IPS-NIHi11 (cell line): ENCODE measurements at regions not wholly inside any gene's neighbourhood (a gene's known extent, or its start where the extent isn't known, plus 50 kb on each side); places are given as distances from the start of the nearest gene placed in this dataset.
A peak's percentile ranks its signal among the peaks of the same experiment; 100 is the strongest.

Experiments
- DNase-seq: peaks from one replicate; pipeline ENCODE4 v3.0.0; 2012; ENCODE audit warnings: mixed read lengths, low spot score

GRCh38 chr4:147312376-147313046 is 168.4 kb upstream of the EDNRA start:
- DNase-seq = peak; percentile 21

- no peak for DNase-seq
These were observed 167.8 kb upstream of the EDNRA start for GRCh38 chr4:147313108-147313507.

GRCh38 chr4:147318586-147318985 is 162.3 kb upstream of the EDNRA start:
- DNase-seq = no peak

DNA sequence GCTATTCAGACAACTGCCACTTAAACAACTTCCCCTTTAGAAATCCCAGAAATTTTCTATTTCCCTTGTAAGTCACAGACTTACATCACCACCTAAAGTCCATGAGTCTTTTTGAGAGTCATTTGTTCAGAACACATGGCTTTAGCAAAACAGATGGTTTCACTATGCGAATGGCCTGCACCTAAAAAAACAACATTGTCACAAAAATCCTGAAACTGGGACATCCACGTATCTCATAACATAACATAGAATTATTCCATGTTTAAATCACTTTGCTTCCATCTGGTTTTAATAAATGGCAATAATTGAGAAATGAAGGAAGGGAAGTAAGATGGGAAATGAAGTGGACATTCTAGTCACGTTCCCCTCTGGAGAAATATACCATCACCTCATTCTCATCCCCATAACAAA is 155.3 kb upstream of the EDNRA start:
- DNase-seq = no peak

- DNase-seq = no peak
These were observed 154.3 kb upstream of the EDNRA start for GRCh38 chr4:147326591-147326990.

- no peak for DNase-seq
These were observed 153.6 kb upstream of the EDNRA start for GRCh38 chr4:147327322-147327721.

DNA sequence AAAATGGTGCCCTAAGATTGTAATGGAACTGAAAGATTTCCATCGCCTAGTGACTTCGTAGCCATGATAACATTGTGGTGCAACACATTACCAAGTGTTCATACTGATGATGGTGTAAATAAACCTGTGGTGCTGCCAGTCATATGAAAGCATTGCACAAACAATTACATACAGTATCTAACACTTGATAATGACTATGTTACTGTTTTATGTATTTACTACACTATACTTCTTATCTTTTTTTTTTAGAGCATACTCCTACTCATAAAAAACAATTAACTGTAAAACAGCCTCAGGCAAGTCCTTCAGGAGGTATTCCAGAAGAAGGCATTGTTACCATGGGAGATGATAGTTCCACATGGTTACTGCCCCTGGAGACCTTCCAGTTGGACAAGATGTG is 152.7 kb upstream of the EDNRA start:
- DNase-seq = no peak

DNA sequence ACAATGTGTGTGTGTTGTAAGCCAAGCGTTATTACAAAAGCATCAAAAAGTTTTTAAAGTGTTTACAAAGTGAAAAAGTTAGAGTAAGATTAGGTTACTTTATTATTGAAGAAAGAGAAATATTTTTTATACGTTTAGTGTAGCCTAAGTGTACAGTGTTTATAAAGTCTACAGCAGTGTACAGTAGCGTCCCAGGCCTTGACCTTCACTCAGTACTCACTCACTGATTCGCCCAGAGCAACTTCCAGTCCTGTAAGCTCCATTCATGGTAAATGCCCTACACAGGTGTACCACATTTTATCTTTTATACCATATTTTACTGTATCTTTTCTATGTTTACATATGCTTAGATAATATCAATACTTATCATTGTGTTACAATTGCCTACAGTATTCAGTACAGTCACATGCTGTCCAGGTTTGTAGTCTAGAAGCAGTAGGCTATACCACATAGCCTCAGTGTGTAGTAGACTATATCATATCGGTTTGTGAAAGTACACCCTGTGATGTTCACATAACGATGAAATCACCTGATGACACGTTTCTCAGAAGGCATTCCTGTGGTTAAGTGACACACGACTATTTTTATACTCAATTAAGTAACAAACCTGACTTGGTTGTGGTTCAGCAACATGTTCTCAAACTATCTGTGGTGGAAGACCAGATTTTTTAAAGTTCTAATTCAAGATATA is 152.0 kb upstream of the EDNRA start:
- no peak for DNase-seq

- DNase-seq = no peak
These were observed 148.8 kb upstream of the EDNRA start for GRCh38 chr4:147332091-147332490.

- DNase-seq = no peak
These were observed 146.4 kb upstream of the EDNRA start for GRCh38 chr4:147334478-147334877.

DNA sequence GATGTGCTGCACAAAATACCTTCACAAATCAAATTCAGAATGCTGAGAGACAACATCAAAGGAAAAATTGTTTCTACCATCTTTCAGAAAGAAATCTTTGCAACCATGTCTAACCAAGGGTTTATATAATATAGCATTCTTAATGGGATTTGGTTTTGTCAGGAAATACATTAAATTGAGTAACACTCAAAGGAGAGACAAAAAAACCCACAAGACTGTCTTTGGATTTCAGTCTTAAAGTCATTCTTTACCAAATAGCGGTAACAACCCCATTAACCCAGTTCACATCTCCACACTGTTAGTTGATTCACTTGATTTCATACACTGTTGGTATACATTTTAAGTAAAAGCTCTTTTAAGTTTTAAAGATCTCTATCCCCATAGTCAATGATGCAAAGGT is 145.7 kb upstream of the EDNRA start:
- no peak for DNase-seq

DNA sequence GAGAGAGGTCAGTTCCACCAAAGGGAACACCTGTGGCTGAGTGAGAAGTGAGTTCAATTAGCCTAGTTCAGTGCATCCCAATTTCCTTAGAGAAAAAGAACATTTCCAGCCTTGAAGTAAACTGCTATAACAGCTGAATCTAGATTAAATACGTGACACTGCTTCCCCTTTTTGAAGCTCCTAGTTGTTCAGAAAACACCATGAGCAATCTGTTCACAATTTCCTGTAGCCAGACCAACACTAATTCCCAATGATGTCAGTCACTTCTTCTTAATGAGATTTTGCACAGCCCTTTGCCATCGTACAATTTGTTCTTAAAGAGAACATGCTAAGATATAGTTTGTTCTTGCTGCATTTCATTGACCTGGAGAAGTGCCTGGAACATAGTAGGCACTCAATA is 144.6 kb upstream of the EDNRA start:
- DNase-seq = no peak

DNA sequence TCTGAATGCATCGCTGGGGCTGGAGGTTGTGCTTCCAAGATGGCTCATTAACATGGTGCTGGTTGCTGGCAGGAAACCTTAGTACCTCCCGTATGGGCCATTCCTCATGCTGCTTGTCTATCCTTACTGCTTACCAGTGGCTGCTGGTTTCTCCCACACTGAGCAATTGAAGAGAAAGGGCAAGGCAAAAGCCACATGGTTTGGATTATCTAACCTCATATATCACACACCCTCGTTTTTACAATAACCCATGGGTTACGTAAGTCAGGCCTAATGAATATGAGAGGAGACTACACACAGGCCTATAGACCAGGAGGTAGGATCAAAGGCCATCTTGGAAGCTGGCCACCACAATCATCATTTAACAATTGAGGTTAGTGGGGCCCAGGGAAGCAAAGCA is 141.8 kb upstream of the EDNRA start:
- DNase-seq = no peak

DNA sequence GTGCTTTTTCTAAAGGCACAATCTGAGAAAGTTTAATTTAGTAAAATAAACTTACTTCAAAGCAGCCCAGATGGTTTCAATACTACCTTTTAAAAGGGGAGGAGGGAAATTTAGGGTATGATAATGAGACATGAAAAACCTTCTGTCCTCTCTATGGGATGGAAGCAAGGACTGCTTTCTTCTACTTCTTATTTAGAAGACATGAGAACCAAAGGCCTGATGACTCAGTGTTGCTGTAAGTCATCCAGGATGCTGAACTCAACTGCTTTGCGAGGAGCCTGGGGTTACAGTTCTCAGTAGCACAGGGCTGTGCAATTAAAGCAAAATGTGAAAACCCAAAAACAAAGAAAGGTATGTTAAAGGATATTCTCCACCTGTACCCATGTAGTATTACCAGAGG is 140.8 kb upstream of the EDNRA start:
- DNase-seq = no peak

- no peak for DNase-seq
These were observed 140.2 kb upstream of the EDNRA start for GRCh38 chr4:147340591-147341120.

GRCh38 chr4:147343692-147344091 is 137.2 kb upstream of the EDNRA start:
- no peak for DNase-seq

GRCh38 chr4:147345662-147346061 is 135.2 kb upstream of the EDNRA start:
- no peak for DNase-seq

DNA sequence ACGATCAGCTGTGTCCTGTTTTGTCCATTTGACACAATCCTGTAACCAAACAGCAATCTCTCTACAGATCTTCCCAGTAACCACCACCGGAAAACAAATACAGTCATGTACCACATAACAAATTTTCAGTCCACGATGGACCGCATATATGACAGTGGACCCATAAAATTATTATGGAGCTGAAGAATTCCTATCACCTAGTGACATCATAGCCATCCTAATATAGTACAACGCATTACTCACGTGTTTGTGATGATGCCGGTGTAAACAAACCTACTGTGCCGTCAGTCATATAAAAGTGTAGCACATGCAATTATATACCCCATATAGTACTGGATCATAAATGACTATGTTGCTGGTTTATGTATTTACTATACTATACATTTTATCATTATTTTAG is 133.7 kb upstream of the EDNRA start:
- DNase-seq = no peak

DNA sequence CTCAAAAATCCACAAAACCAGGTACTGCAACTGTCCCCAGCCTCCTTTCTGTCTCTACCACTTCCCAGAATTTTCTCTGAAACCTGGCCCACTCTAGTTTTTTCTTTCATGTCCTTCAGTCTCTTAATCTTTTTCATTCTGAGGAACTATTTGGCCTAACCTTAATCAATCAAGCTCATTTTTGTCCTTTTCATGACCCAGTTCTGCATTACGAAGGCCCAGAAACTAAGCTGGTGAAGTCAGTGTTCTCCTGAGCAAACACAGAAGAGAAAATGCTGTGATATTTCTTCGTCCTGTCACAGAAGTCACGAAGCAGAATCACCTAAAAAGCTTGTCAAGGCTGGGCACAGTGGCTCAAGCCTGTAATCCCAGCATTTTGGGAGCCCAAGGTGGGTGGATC is 131.7 kb upstream of the EDNRA start:
- DNase-seq = no peak

- no peak for DNase-seq
These were observed 129.7 kb upstream of the EDNRA start for GRCh38 chr4:147351083-147351787.

GRCh38 chr4:147354237-147354636 is 126.7 kb upstream of the EDNRA start:
- no peak for DNase-seq

- DNase-seq = no peak
These were observed 125.8 kb upstream of the EDNRA start for GRCh38 chr4:147355032-147355656.

DNA sequence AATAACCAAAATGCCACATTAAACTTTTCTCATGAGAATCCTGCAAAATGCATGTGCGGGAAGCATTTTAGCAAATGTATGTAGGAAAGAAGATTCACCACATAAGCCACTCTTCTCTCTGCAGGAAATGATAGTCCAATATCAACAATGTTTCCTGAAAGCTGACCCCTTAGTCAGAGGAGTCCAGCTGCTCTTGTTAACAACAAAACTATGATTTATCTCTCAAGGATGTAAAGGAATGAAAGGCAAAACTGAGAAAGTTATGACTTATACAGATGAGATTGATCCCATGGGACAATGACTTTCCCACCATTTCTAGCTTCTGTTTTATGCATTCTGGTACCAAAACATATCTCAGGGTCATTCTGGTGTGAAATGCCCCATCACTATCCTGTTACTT is 125.0 kb upstream of the EDNRA start:
- no peak for DNase-seq
